ENCODE measurements at regions not wholly inside any gene's neighbourhood (a gene's known extent, or its start where the extent isn't known, plus 50 kb on each side); places are given as distances from the start of the nearest gene placed in this dataset.

GRCh38 chr5:124996764-124997077, 250.3 kb upstream of the ZNF608 start:
- H3K4me3 ChIP-seq (ENCODE audit: low read depth, low read length) = no peak overlapping the region

- no peak overlapping the region for H3K4me3 ChIP-seq (ENCODE audit: low read depth, low read length)
These were observed 250.9 kb upstream of the ZNF608 start for GRCh38 chr5:124997186-124997893.

- H3K4me3 ChIP-seq (ENCODE audit: low read depth, low read length) = no peak overlapping the region
These were observed 252.1 kb upstream of the ZNF608 start for GRCh38 chr5:124998520-124998919.

- H3K4me3 ChIP-seq (ENCODE audit: low read depth, low read length) = no peak overlapping the region
These were observed 256.5 kb upstream of the ZNF608 start for GRCh38 chr5:125002727-125003598.

GRCh38 chr5:125004009-125004408, 257.6 kb upstream of the ZNF608 start:
- no peak overlapping the region for H3K4me3 ChIP-seq (ENCODE audit: low read depth, low read length)

GRCh38 chr5:125005266-125005665, 258.8 kb upstream of the ZNF608 start:
- H3K4me3 ChIP-seq (ENCODE audit: low read depth, low read length) = no peak overlapping the region

- H3K4me3 ChIP-seq (ENCODE audit: low read depth, low read length) = no peak overlapping the region
These were observed 259.7 kb upstream of the ZNF608 start for GRCh38 chr5:125006011-125006685.

GRCh38 chr5:125010356-125010755, 263.9 kb upstream of the ZNF608 start:
- H3K4me3 ChIP-seq (ENCODE audit: low read depth, low read length) = no peak overlapping the region

GRCh38 chr5:125011014-125011413, 264.6 kb upstream of the ZNF608 start:
- no peak overlapping the region for H3K4me3 ChIP-seq (ENCODE audit: low read depth, low read length)

- H3K4me3 ChIP-seq (ENCODE audit: low read depth, low read length) = no peak overlapping the region
These were observed 265.0 kb upstream of the ZNF608 start for GRCh38 chr5:125011419-125011818.

- no peak overlapping the region for H3K4me3 ChIP-seq (ENCODE audit: low read depth, low read length)
These were observed 265.5 kb upstream of the ZNF608 start for GRCh38 chr5:125011947-125012346.

- no peak overlapping the region for H3K4me3 ChIP-seq (ENCODE audit: low read depth, low read length)
These were observed 266.4 kb upstream of the ZNF608 start for GRCh38 chr5:125012727-125013451.

GRCh38 chr5:125014202-125014601, 267.8 kb upstream of the ZNF608 start:
- no peak overlapping the region for H3K4me3 ChIP-seq (ENCODE audit: low read depth, low read length)

- H3K4me3 ChIP-seq (ENCODE audit: low read depth, low read length) = no peak overlapping the region
These were observed 271.4 kb upstream of the ZNF608 start for GRCh38 chr5:125017796-125018195.

GRCh38 chr5:125023673-125024072, 277.2 kb upstream of the ZNF608 start:
- no peak overlapping the region for H3K4me3 ChIP-seq (ENCODE audit: low read depth, low read length)

GRCh38 chr5:125026867-125027731, 280.7 kb upstream of the ZNF608 start:
- no peak overlapping the region for H3K4me3 ChIP-seq (ENCODE audit: low read depth, low read length)

GRCh38 chr5:125032286-125032685, 285.8 kb upstream of the ZNF608 start:
- no peak overlapping the region for H3K4me3 ChIP-seq (ENCODE audit: low read depth, low read length)

- no peak overlapping the region for H3K4me3 ChIP-seq (ENCODE audit: low read depth, low read length)
These were observed 287.2 kb upstream of the ZNF608 start for GRCh38 chr5:125033602-125034001.

GRCh38 chr5:125034331-125034730, 287.9 kb upstream of the ZNF608 start:
- no peak overlapping the region for H3K4me3 ChIP-seq (ENCODE audit: low read depth, low read length)

- H3K4me3 ChIP-seq (ENCODE audit: low read depth, low read length) = no peak overlapping the region
These were observed 290.1 kb upstream of the ZNF608 start for GRCh38 chr5:125036494-125036893.

Data from iPS-11a (cell line).